A673 (cell line): ENCODE measurements at regions not wholly inside any gene's neighbourhood (a gene's known extent, or its start where the extent isn't known, plus 50 kb on each side); places are given as distances from the start of the nearest gene placed in this dataset.

Experiments
- BruUV-seq: library from RNA; stranded (reverse); fragments of 400-500 nt; replicated peaks from 2 replicates; lab custom pipeline; 2021; lab: Mats Ljungman, UMichigan
- CTCF ChIA-PET: fragments of 300-600 bp; sonication (Branson Sonifier 250); formaldehyde crosslinking; loops from one replicate; lab custom pipeline; 2022; ENCODE audit warnings: antibody characterized with exemption; lab: Charles Lee
- POLR2A ChIA-PET: fragments of 300-600 bp; sonication (Branson Sonifier 250); formaldehyde crosslinking; loops from one replicate; lab custom pipeline; 2022; ENCODE audit warnings: antibody characterized with exemption; ENCODE audit not compliant: low non-redundant PET; lab: Charles Lee
- DNase-seq: peaks from one replicate; pipeline ENCODE4 v3.0.0-alpha.2; 2015; ENCODE audit warnings: low spot score
- H3K27ac ChIP-seq: fragments of 200-600 bp; sonication (generic); 2 replicates; pipeline ENCODE4 v1.5.1; 2016; ENCODE audit warnings: mixed run types, low read depth, mild to moderate bottlenecking, mixed read lengths, antibody characterized with exemption, low read length; ENCODE audit not compliant: poor library complexity, severe bottlenecking
- H3K27me3 ChIP-seq: fragments of 200-600 bp; sonication (generic); replicated peaks from 2 replicates; pipeline ENCODE4 v1.6.1; 2017; ENCODE audit warnings: mixed run types, low read depth, mild to moderate bottlenecking, mixed read lengths, antibody characterized with exemption, low read length; ENCODE audit not compliant: insufficient read depth, poor library complexity
- H3K36me3 ChIP-seq: fragments of 200-600 bp; sonication (generic); 2 replicates; pipeline ENCODE4 v1.6.1; 2016; ENCODE audit warnings: mixed run types, mild to moderate bottlenecking, mixed read lengths, antibody characterized with exemption, low read length; ENCODE audit not compliant: insufficient read depth, poor library complexity, severe bottlenecking
- H3K4me1 ChIP-seq: fragments of 200-600 bp; sonication (generic); 2 replicates; pipeline ENCODE4 v1.6.1; 2017; ENCODE audit warnings: mixed run types, mild to moderate bottlenecking, mixed read lengths, antibody characterized with exemption, low read length; ENCODE audit not compliant: insufficient read depth, poor library complexity, severe bottlenecking
- H3K4me3 ChIP-seq: fragments of 200-600 bp; sonication (generic); 2 replicates; pipeline ENCODE4 v1.5.1; 2016; ENCODE audit warnings: low read depth, mixed run types, mild to moderate bottlenecking, mixed read lengths, low read length; ENCODE audit not compliant: poor library complexity, severe bottlenecking
- H3K9me3 ChIP-seq: fragments of 200-600 bp; sonication (generic); 2 replicates; pipeline ENCODE4 v1.6.1; 2016; ENCODE audit warnings: mixed run types, low read depth, mild to moderate bottlenecking, mixed read lengths, antibody characterized with exemption, low read length; ENCODE audit not compliant: poor library complexity, severe bottlenecking
- EZH2 ChIP-seq: fragments of 200-600 bp; sonication (generic); IDR thresholded peaks from 2 replicates; pipeline ENCODE4 v1.6.1; 2017; ENCODE audit warnings: borderline replicate concordance, low read depth, mild to moderate bottlenecking, mixed read lengths, antibody characterized with exemption, low read length; ENCODE audit not compliant: poor library complexity, severe bottlenecking
- intact Hi-C: fragments of 100-400 bp; cut with micrococcal nuclease; formaldehyde crosslinking; loops from one replicate; pipeline ENCODE4 v1.10.0; 2022; ENCODE audit not compliant: unreplicated experiment
- TF ChIP-seq, protein P1 (sequence below): fragments of 300-800, 200-600 bp; sonication (generic); conservative IDR thresholded peaks from 2 replicates; pipeline ENCODE4 v1.5.1; 2017; ENCODE audit warnings: low read depth, mild to moderate bottlenecking, antibody characterized with exemption, low read length, moderate library complexity, mixed read lengths

GRCh38 chr2:186976329-186976728, 127.4 kb upstream of the ZSWIM2 start:
- no peak for DNase-seq
- CTCF ChIA-PET, result no interaction called here
- BruUV-seq, result no TSS peak

GRCh38 chr2:186972281-186972970, 123.5 kb upstream of the ZSWIM2 start:
- no peaks in the 10 kb centered on the region for H3K27me3 ChIP-seq
- intact Hi-C loops, result no loop called here
- no TSS peak for BruUV-seq
- DNase-seq, result no peak
- ChIA-PET CTCF (no interaction called here), POLR2A (no interaction called here)
- no peak overlapping the region for H3K4me3 ChIP-seq
- TF ChIP-seq, protein P1, sequence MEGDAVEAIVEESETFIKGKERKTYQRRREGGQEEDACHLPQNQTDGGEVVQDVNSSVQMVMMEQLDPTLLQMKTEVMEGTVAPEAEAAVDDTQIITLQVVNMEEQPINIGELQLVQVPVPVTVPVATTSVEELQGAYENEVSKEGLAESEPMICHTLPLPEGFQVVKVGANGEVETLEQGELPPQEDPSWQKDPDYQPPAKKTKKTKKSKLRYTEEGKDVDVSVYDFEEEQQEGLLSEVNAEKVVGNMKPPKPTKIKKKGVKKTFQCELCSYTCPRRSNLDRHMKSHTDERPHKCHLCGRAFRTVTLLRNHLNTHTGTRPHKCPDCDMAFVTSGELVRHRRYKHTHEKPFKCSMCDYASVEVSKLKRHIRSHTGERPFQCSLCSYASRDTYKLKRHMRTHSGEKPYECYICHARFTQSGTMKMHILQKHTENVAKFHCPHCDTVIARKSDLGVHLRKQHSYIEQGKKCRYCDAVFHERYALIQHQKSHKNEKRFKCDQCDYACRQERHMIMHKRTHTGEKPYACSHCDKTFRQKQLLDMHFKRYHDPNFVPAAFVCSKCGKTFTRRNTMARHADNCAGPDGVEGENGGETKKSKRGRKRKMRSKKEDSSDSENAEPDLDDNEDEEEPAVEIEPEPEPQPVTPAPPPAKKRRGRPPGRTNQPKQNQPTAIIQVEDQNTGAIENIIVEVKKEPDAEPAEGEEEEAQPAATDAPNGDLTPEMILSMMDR, result no peak
- no peak for TF ChIP-seq EZH2
- no peaks in the 10 kb centered on the region for H3K9me3 ChIP-seq
- H3K27ac ChIP-seq, result no peak overlapping the region
- no peaks in the 10 kb centered on the region for H3K4me1 ChIP-seq
- H3K36me3 ChIP-seq, result no peaks in the 10 kb centered on the region

More at GRCh38 chr2:186976329-186976728, 127.4 kb upstream of the ZSWIM2 start:
- Histone ChIP-seq H3K27me3 (no peaks in the 10 kb centered on the region), H3K27ac (no peak overlapping the region), H3K4me1 (no peaks in the 10 kb centered on the region), H3K36me3 (no peaks in the 10 kb centered on the region), H3K9me3 (no peaks in the 10 kb centered on the region), H3K4me3 (no peak overlapping the region)
- intact Hi-C loops, result no loop called here
- TF ChIP-seq, protein P1, result no peak
- no peak for TF ChIP-seq EZH2
- POLR2A ChIA-PET, result no interaction called here

GRCh38 chr2:186968277-186968676, 119.3 kb upstream of the ZSWIM2 start:
- no peak for TF ChIP-seq EZH2
- TF ChIP-seq, protein P1, result no peak
- no peaks in the 10 kb centered on the region for H3K9me3 ChIP-seq
- CTCF ChIA-PET, result no interaction called here
- no peaks in the 10 kb centered on the region for H3K36me3 ChIP-seq
- BruUV-seq, result no TSS peak
- intact Hi-C loops, result no loop called here
- no peak for DNase-seq
- H3K4me1 ChIP-seq, result no peaks in the 10 kb centered on the region
- H3K4me3 ChIP-seq, result no peak overlapping the region
- no peaks in the 10 kb centered on the region for H3K27me3 ChIP-seq
- H3K27ac ChIP-seq, result no peak overlapping the region
- POLR2A ChIA-PET, result no interaction called here
